GM11168 (cell line): ENCODE measurements at regions not wholly inside any gene's neighbourhood (a gene's known extent, or its start where the extent isn't known, plus 50 kb on each side); places are given as distances from the start of the nearest gene placed in this dataset.
"Not testable (repeated sequence)": the region's sequence is repeated elsewhere in the genome, so short reads cannot be mapped to it uniquely, and the experiment has no call there.

Experiments used
- in situ Hi-C: fragments of 300-500 bp; cut with MboI; formaldehyde crosslinking; loops from one replicate; pipeline ENCODE4 v1.12.0; 2022; ENCODE audit warnings: low sequenced_read_pairs; ENCODE audit not compliant: unreplicated experiment

DNA sequence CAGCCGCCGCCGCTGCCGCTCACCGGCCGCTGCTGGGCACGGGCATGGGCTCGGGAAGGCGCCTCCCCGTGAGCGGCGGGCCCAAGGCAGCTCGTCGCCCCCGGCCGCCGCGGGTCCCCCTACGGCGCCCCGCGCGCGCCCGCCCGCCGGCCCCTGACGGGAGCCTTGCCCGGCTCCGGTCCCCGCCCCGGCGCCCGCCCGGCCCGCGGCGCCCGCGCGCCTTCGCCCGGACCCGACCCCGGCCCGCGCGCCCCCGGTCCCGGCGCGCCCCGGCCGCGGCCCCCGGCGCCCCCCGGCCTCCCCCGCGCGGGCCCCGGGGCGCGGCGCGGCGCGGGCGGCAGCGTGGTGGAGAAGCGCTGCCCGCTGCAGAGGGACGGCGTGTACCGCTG is 177.7 kb downstream of the OR4M2 start:
- in situ Hi-C loops: no loop called here

DNA sequence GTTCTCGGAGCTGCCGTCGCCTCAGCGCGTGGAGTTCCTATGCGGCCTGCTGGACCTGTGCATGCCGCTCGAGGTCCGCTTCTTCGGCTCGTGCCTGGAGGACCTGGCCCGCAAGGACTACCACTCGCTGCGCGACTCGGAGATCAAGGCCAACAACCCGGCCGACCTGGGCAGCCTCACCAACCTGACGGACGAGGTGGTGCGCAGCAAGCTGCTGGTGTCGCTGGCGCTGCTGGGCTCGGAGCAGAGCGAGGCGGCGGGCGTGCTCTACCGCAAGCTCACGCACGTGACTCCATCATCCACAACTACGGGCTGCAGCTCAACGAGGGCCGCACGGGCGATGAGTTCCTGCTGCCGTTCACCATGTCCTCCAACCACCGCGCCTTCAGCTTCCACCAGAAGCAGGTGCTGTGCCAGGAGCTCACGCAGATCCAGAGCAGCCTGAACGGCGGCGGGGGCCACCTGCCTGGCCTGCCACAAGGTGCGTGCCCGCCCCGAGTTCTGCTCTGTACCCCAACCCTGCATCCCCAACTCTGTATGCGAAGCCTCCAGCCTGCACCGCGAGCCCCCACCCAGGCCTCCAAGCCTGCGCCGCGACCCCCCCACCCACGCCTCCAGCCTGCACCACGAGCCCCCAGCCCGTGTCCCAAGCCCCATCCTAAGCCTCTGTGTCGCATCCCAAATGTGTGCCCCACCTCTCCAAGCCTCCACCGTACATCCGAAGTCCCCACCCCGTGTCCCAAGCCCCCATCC is 178.2 kb downstream of the OR4M2 start:
- in situ Hi-C loops: no loop called here

- in situ Hi-C loops: not testable (repeated sequence)
These were observed 178.9 kb downstream of the OR4M2 start for GRCh38 chr15:22259151-22259750.

GRCh38 chr15:22259881-22260421 is 179.6 kb downstream of the OR4M2 start:
- in situ Hi-C loops: no loop called here

- in situ Hi-C loops: no loop called here
These were observed 182.3 kb downstream of the OR4M2 start for GRCh38 chr15:22262613-22263020.

- in situ Hi-C loops: no loop called here
These were observed 183.4 kb downstream of the OR4M2 start for GRCh38 chr15:22263738-22264137.

DNA sequence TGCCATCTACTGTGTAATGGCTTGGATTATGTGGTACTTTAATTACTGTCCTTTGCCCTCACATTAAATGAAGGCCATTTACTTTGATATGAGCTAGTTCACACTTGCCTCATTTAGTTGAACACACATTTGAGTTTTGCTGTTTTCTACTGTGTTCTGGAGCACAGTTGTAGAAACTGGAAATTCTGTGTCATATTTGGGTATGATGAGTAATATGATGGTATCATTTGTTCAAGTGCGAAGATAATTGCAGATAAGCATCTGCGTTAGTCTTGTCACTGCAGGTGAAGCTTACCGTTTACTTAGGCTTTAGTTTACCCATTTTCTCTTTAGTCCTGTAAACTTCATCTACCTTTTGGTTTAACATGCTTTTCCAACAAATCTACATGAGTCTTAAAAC is 183.9 kb downstream of the OR4M2 start:
- in situ Hi-C loops: not testable (repeated sequence)

DNA sequence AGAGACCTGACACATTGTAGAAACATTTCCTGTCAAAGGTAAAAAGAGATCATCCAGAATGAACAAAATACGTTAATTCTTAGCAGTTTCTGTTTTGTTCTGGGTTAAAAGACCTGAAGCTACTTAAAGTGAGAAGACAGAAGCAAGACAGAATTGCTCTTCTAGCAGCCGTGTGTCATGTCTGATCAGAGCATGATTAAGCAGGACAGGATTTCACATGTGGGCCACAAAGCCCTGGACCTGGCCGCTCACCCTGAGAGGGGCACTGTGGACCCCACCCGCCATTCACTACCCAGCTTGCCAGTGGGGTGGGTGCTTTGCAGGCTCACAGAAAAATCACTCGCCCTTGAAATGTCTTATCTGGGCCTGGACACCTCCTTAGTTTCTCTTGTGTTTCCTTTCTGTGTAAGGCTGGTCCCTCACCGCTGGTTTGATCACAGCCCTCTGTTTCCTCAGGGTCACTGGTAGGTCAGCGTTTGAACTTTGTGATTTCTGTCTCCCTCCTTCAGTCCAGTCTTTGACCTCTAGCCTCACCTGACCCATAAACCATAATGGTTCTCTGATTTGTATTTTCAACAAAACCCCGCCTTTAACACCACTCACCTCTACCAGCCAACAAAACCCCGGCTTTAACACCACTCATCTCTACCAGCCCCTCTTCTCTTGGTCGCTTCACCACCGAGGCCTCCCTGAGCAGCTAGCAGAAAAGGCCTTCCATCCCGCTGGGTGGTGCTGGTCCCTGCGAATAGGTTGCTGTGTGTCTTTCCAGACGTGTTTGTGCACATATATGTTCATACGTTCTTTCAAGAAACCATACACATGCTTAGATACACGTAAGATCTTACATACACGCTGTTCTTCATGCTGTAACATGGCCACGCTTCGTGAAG is 185.0 kb downstream of the OR4M2 start:
- in situ Hi-C loops: no loop called here

DNA sequence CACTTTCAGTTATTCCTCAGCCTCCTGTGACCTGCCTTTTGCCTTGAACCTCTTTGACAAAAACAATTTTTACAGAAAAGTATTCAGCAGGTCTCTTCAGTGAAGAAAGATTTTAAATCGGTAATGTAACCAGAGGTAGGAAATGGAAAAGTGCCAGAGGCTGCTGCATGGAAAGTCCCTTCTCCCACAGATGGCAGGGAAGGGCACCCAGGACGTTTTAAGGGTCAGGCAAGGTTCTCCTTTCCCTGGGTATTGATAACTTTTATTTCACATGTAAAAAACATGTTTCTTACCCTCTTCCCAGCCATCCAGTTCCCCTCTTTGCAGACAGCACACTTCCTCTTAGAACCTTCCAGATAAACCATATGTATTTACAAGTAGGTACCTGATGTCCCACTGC is 185.6 kb downstream of the OR4M2 start:
- in situ Hi-C loops: no loop called here

GRCh38 chr15:22267761-22268160 is 187.4 kb downstream of the OR4M2 start:
- in situ Hi-C loops: no loop called here

DNA sequence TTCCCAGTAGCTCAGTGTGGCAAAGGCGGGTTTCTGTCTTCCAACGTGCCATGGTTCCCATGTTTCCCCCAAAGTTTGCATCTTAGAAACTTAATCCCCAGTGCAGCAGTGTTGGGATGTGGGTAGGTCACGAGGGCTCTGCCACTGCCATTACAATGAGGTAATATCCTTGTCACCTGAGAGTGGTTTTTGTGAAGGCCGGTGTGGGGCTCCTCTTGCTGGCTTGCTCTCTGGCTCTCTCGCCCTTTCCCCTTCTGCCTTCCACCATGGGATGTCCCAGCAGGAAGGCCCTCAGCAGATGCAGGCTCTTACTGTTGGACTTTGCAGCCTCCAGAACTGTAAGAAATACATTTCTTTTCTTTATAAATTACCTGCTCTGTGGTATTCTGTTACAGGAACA is 187.9 kb downstream of the OR4M2 start:
- in situ Hi-C loops: not testable (repeated sequence)

- in situ Hi-C loops: not testable (repeated sequence)
These were observed 188.3 kb downstream of the OR4M2 start for GRCh38 chr15:22268654-22269053.

- in situ Hi-C loops: not testable (repeated sequence)
These were observed 186.2 kb upstream of the GOLGA6L22 start for GRCh38 chr15:22272286-22273160.

DNA sequence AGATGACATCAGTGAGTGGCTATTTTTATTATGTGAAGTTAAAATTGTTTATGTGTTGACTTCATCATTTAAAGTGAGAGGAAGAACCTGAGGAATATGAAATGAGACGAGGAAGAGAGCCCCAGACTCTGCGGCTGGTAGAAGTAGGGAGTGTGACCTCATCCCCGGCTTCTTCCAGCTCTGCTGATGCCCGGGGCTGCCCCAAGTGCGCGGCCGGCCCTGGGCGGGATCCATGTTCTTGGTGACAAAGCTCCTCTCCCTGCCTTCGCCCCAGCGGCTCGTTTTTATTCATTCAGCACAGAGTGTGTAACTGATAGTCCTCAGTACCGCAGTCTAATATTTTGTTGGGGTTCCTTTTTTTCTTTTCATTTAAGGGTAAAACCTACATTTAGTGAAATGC is 185.5 kb upstream of the GOLGA6L22 start:
- in situ Hi-C loops: not testable (repeated sequence)

GRCh38 chr15:22274376-22274775 is 184.3 kb upstream of the GOLGA6L22 start:
- in situ Hi-C loops: not testable (repeated sequence)

GRCh38 chr15:22280770-22281169 is 177.9 kb upstream of the GOLGA6L22 start:
- in situ Hi-C loops: not testable (repeated sequence)

GRCh38 chr15:22282794-22283533 is 175.7 kb upstream of the GOLGA6L22 start:
- in situ Hi-C loops: not testable (repeated sequence)

- in situ Hi-C loops: not testable (repeated sequence)
These were observed 173.8 kb upstream of the GOLGA6L22 start for GRCh38 chr15:22284795-22285420.

DNA sequence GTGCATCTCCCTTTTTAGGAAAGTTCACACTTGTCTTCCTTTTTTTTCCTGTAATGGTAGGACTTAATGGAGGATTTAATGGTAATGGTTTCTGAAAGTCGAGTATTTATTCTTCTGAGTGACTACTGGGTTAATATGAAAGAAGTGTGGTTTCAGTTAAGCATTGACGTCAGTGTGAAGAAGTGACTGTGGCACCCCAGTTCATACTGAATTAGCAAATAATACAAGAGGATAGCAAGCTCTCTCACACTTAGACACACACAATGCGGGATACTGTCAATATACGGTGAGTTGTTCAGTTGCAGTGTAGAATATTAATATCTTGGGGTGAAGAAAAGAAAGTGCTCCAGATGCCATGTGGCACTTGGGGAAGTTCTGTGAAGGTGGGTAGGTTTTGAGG is 167.6 kb upstream of the GOLGA6L22 start:
- in situ Hi-C loops: loop anchor here (5.0 kb wide), 1 partner anchor 1874 kb away; no protein-coding TSS in a partner anchor
